GM23338 (cell line): ENCODE measurements at regions not wholly inside any gene's neighbourhood (a gene's known extent, or its start where the extent isn't known, plus 50 kb on each side); places are given as distances from the start of the nearest gene placed in this dataset.

Experiments
- ATAC-seq: fragments of 200-7000 bp; cut with Tn5 transposase; 3 replicates; pipeline ENCODE4 v1.9.1; 2020
- DNase-seq: peaks from one replicate; pipeline ENCODE4 v3.0.0-alpha.2; 2015; ENCODE audit warnings: low spot score
- H2AFZ ChIP-seq: fragments of 200-600 bp; sonication (generic); 2 replicates; pipeline ENCODE4 v1.8.0; 2016; ENCODE audit warnings: antibody characterized with exemption, mild to moderate bottlenecking, moderate library complexity
- H3F3A ChIP-seq: fragments of 200-600 bp; sonication (generic); replicated peaks from 2 replicates; pipeline ENCODE4 v1.8.0; 2017; ENCODE audit warnings: antibody characterized with exemption, mixed run types, low read depth
- H3K27ac ChIP-seq: fragments of 200-600 bp; sonication (generic); 2 replicates; pipeline ENCODE4 v1.6.1; 2016; ENCODE audit warnings: low read depth
- H3K27me3 ChIP-seq: fragments of 200-600 bp; sonication (generic); 2 replicates; pipeline ENCODE4 v1.8.0; 2016; ENCODE audit warnings: mild to moderate bottlenecking, mixed run types, moderate library complexity; ENCODE audit not compliant: insufficient read depth
- H3K36me3 ChIP-seq: fragments of 200-600 bp; sonication (generic); 2 replicates; pipeline ENCODE4 v1.8.0; 2016; ENCODE audit warnings: mild to moderate bottlenecking; ENCODE audit not compliant: insufficient read depth
- H3K4me1 ChIP-seq: fragments of 200-600 bp; sonication (generic); 2 replicates; pipeline ENCODE4 v1.8.0; 2016; ENCODE audit warnings: mild to moderate bottlenecking, moderate library complexity; ENCODE audit not compliant: insufficient read depth
- H3K4me2 ChIP-seq: fragments of 200-600 bp; sonication (generic); 2 replicates; pipeline ENCODE4 v1.7.1; 2017; ENCODE audit warnings: mixed run types
- H3K4me3 ChIP-seq: fragments of 200-600 bp; sonication (generic); 2 replicates; pipeline ENCODE4 v1.6.1; 2016; ENCODE audit warnings: mixed run types
- H3K79me2 ChIP-seq: fragments of 200-600 bp; sonication (generic); replicated peaks from 2 replicates; pipeline ENCODE4 v1.8.0; 2017; ENCODE audit warnings: mild to moderate bottlenecking; ENCODE audit not compliant: insufficient read depth
- H3K9me2 ChIP-seq: fragments of 200-600 bp; sonication (generic); 2 replicates; pipeline ENCODE4 v1.8.0; 2017; ENCODE audit not compliant: insufficient read depth
- H4K20me1 ChIP-seq: fragments of 200-600 bp; sonication (generic); replicated peaks from 2 replicates; pipeline ENCODE4 v1.8.0; 2017; ENCODE audit warnings: mild to moderate bottlenecking; ENCODE audit not compliant: insufficient read depth
- H3K27ac Mint-ChIP-seq: 2 replicates; pipeline ENCODE4 v1.8.0; 2020; ENCODE audit warnings: inconsistent platforms, mild to moderate bottlenecking, moderate library complexity, mixed read lengths
- H3K27me3 Mint-ChIP-seq: 3 replicates; pipeline ENCODE4 v1.8.0; 2022; ENCODE audit warnings: low read depth, mild to moderate bottlenecking, moderate library complexity, mixed read lengths, inconsistent platforms; ENCODE audit not compliant: insufficient read depth, poor library complexity
- H3K36me3 Mint-ChIP-seq: 3 replicates; pipeline ENCODE4 v1.8.0; 2021; ENCODE audit warnings: low read depth, mild to moderate bottlenecking, inconsistent platforms, moderate library complexity, mixed read lengths
- H3K4me1 Mint-ChIP-seq: 3 replicates; pipeline ENCODE4 v1.8.0; 2020; ENCODE audit warnings: mild to moderate bottlenecking, inconsistent platforms, mixed read lengths
- H3K4me3 Mint-ChIP-seq: 3 replicates; pipeline ENCODE4 v1.8.0; 2021; ENCODE audit warnings: moderate library complexity, mild to moderate bottlenecking, inconsistent platforms, mixed read lengths
- H3K9me3 Mint-ChIP-seq: 3 replicates; pipeline ENCODE4 v1.8.0; 2020; ENCODE audit warnings: moderate library complexity, mild to moderate bottlenecking, inconsistent platforms, mixed read lengths
- CTCF ChIP-seq, 2 experiments: fragments of 200-600 bp in 1 of 2; sonication (generic) in 1 of 2; conservative IDR thresholded peaks; 2 replicates each; pipeline versions ENCODE4 v1.5.1 to v1.6.1; 2016 to 2017; ENCODE audit warnings: antibody characterized with exemption in 2 of 2, low read depth in 2 of 2, mild to moderate bottlenecking in 2 of 2, moderate library complexity in 1 of 2
- EZH2phosphoT487 ChIP-seq: fragments of 200-600 bp; sonication (generic); IDR thresholded peaks from one replicate; pipeline ENCODE4 v1.8.1; 2018; ENCODE audit warnings: antibody characterized with exemption; ENCODE audit not compliant: unreplicated experiment
- JUNB ChIP-seq: IDR thresholded peaks from one replicate; pipeline ENCODE4 v1.6.1; 2016; ENCODE audit warnings: antibody characterized with exemption; ENCODE audit not compliant: unreplicated experiment
- NANOG ChIP-seq: IDR thresholded peaks from 2 replicates; pipeline ENCODE4 v1.6.1; 2016; ENCODE audit warnings: antibody characterized with exemption, borderline replicate concordance
- REST ChIP-seq: IDR thresholded peaks from one replicate; pipeline ENCODE4 v1.6.1; 2018; ENCODE audit warnings: antibody characterized with exemption; ENCODE audit not compliant: unreplicated experiment
- STAT1 ChIP-seq: IDR thresholded peaks from one replicate; pipeline ENCODE4 v1.6.1; 2016; ENCODE audit warnings: antibody characterized with exemption; ENCODE audit not compliant: unreplicated experiment
- ZNF114 ChIP-seq: fragments of 250-450 bp; sonication (Bioruptor Pico); IDR thresholded peaks from 2 replicates; pipeline ENCODE4 v1.5.0; 2020; ENCODE audit warnings: mild to moderate bottlenecking, moderate library complexity
- ZNF331 ChIP-seq: fragments of 250-450 bp; sonication (Bioruptor Pico); IDR thresholded peaks from 2 replicates; pipeline ENCODE4 v1.5.0; 2020; ENCODE audit warnings: low read depth, mild to moderate bottlenecking, moderate library complexity
- TF ChIP-seq, protein P1 (sequence below): IDR thresholded peaks from 2 replicates; pipeline ENCODE4 v1.6.1; 2016; ENCODE audit warnings: antibody characterized with exemption

DNA sequence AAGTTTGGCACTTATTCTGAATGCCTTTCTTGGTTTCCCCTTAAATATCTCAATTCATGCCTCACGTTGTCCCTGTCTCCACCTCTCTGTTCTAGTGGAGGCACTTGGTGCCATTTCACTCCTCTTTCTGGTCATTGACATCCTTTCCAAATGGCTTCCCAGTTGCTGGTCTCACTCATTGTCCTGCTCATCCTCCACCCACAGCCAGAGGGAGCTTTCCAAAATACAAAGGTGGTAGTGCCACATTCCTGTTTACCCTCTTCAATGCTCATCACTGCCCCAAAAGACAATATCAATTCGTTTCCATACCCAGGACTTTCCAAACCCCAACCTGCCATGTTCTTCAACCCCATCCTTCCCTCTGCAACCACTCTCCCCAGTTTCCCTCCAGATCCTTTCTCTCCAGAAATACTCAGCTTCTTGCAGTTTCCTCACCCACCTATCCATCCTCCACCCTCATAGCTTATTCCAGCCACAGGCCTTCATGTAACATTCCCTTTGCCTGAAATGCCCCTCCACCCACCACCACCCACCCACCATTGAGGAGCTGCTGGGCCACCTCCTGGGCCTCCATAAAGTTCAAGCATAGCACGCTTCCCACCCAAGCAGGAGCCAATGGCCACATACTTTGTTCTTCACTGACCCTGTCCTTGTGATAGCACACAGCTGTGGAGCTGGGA is 63.1 kb upstream of the ADRB1 start:
- Mint-ChIP-seq H3K27me3 (no peaks in the 10 kb centered on the region), H3K4me3 (no peak overlapping the region), H3K4me1 (peaks cover 8% of the 10 kb centered on the region), H3K36me3 (no peaks in the 10 kb centered on the region), H3K9me3 (no peaks in the 10 kb centered on the region), H3K27ac (no peak overlapping the region)
- H3F3A ChIP-seq: no peaks in the 10 kb centered on the region
- peak; percentile 56 for ATAC-seq
- no peaks in the 10 kb centered on the region for H3K4me1 ChIP-seq
- H3K4me2 ChIP-seq: no peak overlapping the region
- H3K4me3 ChIP-seq: no peak overlapping the region
- DNase-seq: peak; percentile 33
- no peaks in the 10 kb centered on the region for H3K79me2 ChIP-seq
- H3K27ac ChIP-seq: no peak overlapping the region
- H3K36me3 ChIP-seq: no peaks in the 10 kb centered on the region
- no peak overlapping the region for H2AFZ ChIP-seq
- no peaks in the 10 kb centered on the region for H3K27me3 ChIP-seq
- TF ChIP-seq NANOG (no peak), CTCF (conservative IDR thresholded peaks at IDR 0.05; ENCODE audit: low read depth in 2 of 2) (peak; percentile 38 to 58), ZNF114 (CRISPR knock-in tag) (no peak)
- no peaks in the 10 kb centered on the region for H4K20me1 ChIP-seq
- peaks cover 4% of the 10 kb centered on the region for H3K9me2 ChIP-seq

DNA sequence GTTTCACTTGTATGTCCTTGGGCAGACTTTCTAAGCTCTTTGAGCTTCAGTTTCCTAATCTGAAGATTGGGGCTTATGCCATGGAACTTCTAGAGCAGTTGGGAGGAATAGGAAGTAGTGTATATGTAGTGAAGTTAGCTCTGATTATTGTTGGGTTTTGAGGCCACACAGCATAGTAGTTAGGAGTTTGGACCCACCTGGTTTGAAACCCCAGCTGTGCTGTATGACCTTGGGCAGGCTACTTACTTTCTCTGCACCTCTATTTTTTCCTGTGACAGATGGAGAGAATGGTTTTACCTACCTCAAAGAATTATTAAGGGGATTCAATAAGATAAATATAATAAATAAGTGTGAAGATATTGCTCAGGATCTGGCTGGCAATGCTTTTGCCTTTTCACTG is 61.4 kb upstream of the ADRB1 start:
- Histone ChIP-seq H3K4me2 (no peak overlapping the region), H3K4me1 (no peaks in the 10 kb centered on the region)
- DNase-seq: no peak
- TF ChIP-seq, protein P1, sequence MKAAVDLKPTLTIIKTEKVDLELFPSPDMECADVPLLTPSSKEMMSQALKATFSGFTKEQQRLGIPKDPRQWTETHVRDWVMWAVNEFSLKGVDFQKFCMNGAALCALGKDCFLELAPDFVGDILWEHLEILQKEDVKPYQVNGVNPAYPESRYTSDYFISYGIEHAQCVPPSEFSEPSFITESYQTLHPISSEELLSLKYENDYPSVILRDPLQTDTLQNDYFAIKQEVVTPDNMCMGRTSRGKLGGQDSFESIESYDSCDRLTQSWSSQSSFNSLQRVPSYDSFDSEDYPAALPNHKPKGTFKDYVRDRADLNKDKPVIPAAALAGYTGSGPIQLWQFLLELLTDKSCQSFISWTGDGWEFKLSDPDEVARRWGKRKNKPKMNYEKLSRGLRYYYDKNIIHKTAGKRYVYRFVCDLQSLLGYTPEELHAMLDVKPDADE: no peak
- TF ChIP-seq JUNB (no peak), STAT1 (no peak), ZNF331 (CRISPR knock-in tag) (no peak), ZNF114 (CRISPR knock-in tag) (no peak), REST (no peak), NANOG (no peak), EZH2phosphoT487 (no peak), CTCF (conservative IDR thresholded peaks at IDR 0.05; ENCODE audit: low read depth in 2 of 2) (no peak)

More for the DNA sequence above, 61.4 kb upstream of the ADRB1 start:
- Histone ChIP-seq H2AFZ (no peak overlapping the region), H3F3A (no peaks in the 10 kb centered on the region), H3K36me3 (no peaks in the 10 kb centered on the region), H3K79me2 (no peaks in the 10 kb centered on the region), H3K9me2 (peaks cover 4% of the 10 kb centered on the region; the same call in 1 of the 2 replicates), H4K20me1 (no peaks in the 10 kb centered on the region), H3K27ac (no peak overlapping the region), H3K4me3 (no peak overlapping the region), H3K27me3 (no peaks in the 10 kb centered on the region)
- Mint-ChIP-seq H3K27ac (no peak overlapping the region), H3K27me3 (peaks cover 2% of the 10 kb centered on the region), H3K4me1 (peaks cover 8% of the 10 kb centered on the region), H3K36me3 (no peaks in the 10 kb centered on the region), H3K4me3 (no peak overlapping the region), H3K9me3 (peaks cover 3% of the 10 kb centered on the region; the same call in 1 of the 3 replicates)
- no peak for ATAC-seq
